Activated CD4-positive, alpha-beta T cell treated with anti-CD3 and anti-CD28 coated beads, Interleukin-2, amount 50 U/mL, for 1 hour (primary cell): ENCODE measurements at regions not wholly inside any gene's neighbourhood (a gene's known extent, or its start where the extent isn't known, plus 50 kb on each side); places are given as distances from the start of the nearest gene placed in this dataset.
A peak's percentile ranks its signal among the peaks of the same experiment; 100 is the strongest.
"Not testable (repeated sequence)": the region's sequence is repeated elsewhere in the genome, so short reads cannot be mapped to it uniquely, and the experiment has no call there.

Experiments
- DNase-seq: peaks from one replicate; pipeline ENCODE4 v3.0.0-alpha.2; 2020

DNA sequence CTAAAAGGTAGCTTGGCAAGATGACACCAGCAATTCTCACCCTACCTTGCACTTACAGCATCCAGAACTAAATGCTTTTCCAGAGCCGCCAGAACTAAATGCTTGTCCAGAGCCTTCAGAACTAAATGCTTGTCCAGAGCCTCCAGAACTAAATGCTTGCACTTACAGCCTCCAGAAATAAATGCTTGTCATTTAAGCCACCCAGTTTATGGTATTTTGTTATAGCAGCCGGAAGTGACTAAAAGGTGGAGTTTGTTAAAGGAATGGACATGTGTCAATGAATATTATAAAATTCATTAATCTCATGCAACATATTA, 133.5 kb downstream of the GPX5 start:
- no peak for DNase-seq

DNA sequence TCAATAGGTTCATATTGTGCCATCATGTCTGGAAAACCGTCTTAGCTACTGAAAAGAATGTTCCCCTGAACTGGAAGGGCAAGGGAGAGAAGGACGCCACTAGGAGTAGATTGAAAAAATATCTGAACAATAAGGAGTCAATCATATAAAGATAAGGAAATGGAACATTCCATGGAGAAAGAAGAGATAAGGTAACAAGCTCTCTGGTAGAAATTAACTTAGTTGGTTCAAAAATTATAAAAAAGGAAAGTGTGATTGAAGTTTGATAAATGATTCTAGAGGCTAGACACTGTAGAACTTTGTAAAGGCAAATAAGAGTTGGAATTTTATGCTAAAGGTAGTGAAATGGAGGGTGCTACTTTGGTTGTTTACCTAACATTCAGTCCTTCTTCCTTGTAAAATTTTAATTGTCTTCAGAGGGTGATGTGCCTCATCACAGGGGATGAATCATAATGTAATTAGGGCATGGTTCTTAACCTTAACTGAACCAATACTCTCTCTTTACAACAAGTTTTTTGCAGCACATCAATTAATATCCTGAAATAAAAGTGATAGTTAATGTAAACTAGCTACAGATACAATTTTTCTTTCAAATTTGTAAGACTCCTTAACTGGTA, 135.5 kb downstream of the GPX5 start:
- DNase-seq, result no peak

DNA sequence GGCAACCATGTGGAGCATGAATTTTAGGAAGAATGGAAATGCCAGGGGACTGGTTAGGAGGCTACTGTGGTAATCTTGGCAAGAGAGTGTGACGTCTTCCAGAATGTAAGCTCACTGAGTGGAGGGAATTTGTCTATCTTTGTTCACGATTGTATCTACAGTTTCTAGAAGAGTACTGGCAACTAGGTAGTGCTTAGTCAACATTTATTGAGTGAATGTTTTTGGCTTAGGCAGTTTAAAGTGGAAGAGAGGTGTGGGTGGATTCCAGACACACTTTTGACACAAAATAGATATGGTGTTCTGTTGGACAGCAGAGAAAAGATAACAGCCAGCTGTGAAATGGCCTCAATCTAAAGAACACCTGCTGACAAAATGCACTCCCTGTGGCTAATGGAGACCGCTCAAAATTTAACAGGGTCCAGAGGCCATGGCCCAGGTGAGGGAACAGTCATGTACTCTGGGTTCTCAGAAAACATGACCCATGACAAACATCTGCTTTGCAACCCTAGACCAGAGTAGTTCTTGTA, 139.3 kb downstream of the GPX5 start:
- no peak for DNase-seq

DNA sequence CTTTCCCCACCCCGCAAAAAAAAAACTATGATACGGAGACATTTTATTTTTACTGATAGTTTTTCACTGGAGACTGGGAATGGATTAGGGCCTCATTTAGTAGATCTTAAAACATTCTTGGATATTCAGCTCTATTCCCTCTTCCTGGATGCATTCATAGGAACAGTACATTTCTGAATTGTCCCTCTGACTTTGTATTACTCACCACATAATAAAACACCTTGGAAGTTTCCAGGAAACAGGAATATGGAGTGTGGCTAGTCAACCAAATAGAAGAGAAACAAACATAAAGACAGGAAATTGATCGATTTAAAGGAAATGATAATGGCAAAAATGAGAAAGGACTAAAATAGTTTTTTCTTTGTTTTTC, 147.7 kb downstream of the GPX5 start:
- no peak for DNase-seq

DNA sequence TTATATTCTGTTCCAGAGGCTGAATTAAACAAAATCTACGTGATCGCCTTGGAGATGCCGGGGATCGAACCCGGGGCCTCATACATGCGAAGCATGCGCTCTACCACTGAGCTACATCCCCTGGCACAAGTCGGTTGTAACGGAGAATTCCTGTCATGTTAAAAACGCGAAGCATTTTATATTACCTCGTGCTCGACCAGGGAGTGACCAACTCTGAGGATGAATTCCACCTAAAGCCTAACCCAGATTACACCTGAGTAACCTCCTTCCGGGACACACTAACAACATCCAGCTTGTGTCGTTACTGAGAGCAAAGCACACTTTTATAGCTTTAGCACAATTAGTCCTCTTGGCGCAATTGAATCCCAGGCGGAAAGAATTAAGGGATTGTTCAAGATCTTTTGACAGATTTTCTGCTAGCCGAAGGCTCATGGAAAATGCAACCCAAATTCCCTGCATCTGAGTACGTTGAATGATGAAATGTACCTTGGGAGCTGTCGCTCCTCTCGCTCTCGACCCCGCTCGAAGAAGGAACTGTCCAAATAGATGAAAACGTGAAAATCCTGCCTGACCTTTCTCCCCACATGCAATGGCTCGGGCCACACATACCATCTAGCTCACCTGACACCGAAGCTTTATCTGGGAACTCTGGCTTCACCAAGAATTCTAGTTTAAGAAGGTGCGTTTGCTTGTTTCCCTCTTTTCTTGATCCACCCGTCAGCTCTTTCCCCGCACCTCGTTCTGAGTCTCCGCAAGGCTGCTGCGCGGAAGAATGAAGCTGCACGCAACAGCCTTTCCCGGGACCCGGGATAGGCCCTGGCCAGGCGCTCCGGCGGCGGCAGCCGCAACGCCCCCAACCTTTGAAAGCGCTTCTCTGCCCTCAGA, 148.3 kb downstream of the GPX5 start:
- DNase-seq, result no peak

DNA sequence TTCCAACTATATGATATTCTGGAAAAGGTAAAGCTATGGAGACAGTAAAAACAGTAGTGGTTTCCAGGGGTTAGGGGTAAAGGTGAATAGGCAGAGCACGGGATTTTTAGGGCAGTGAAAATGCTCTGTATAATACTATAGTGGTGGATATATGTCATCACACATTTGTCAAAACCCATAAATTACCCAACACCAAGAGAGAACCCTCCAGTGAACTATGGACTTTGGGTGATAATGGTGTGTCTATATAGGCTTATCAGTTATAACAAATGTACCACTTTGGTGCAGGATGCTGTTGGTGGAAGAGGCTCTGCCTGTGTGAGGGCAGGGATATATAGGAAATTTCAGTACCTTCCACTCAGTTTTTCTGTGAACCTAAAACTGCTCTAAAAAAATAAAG, 149.9 kb downstream of the GPX5 start:
- DNase-seq, result no peak

DNA sequence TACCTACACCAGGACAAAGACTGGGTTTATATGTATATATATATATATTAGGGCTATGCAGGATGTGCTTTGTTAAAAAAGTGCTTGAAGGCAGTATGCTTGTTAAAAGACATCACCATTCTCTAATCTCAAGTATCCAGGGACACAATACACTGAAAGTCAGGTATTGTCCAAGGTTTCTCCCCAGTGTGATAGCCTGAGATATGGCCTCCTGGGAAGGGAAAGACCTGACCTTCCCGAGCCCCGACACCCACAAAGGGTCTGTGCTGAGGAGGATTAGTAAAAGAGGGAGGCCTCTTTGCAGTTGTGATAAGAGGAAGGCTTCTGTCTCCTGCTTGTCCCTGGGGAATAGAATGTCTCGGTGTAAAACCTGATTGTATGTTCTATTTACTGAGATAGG, 156.9 kb downstream of the GPX5 start:
- no peak for DNase-seq

DNA sequence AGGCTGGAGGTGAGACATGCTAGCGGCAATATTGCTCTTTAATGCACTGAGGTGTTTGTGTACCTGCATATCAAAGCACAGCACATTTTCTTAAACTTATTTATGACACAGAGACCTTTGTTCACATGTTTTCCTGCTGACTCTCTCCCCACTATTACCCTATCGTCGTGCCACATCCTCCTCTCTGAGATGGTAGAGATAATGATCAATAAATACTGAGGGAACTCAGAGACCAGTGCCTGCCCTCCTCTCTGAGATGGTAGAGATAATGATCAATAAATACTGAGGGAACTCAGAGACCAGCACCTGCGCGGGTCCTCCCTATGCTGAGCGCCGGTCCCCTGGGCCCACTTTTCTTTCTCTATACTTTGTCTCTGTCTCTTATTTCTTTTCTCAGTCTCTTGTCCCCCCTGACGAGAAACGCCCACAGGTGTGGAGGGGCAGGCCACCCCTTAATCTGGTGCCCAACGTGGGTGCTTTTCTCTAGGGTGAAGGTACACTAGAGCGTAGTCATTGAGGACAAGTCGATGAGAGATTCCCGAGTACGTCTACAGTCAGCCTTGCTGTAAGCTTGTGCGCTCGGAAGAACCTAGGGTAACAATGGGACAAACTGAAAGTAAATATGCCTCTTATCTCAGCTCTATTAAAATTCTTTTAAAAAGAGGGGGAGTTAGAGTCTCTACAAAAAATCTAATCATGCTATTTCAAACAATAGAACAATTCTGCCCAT, 157.4 kb downstream of the GPX5 start:
- DNase-seq, result not testable (repeated sequence)

DNA sequence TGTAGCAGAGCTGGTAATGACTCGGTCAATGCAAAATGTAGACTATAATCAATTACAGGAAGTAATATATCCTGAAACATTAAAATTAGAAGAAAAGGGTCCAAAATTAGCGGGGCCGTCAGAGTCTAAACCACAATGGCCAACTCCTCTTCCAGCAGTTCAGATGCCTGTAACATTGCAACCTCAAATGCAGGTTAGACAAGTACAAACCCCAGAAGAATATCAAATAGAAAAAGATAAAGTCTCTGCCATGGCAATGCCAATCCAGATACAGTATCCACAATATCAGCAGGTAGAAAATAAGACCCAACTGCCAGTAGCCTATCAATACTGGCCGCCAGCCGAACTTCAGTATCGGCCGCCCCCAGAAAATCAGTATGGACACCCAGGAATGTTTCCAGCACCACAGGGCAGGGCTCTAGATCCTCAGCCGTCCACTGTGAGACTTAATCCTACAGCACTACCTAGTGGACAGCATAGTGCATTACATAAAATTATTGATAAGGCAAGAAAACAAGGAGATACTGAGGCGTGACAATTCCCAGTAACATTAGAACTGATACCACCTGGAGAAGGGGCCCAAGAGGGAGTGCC, 158.4 kb downstream of the GPX5 start:
- DNase-seq, result no peak

DNA sequence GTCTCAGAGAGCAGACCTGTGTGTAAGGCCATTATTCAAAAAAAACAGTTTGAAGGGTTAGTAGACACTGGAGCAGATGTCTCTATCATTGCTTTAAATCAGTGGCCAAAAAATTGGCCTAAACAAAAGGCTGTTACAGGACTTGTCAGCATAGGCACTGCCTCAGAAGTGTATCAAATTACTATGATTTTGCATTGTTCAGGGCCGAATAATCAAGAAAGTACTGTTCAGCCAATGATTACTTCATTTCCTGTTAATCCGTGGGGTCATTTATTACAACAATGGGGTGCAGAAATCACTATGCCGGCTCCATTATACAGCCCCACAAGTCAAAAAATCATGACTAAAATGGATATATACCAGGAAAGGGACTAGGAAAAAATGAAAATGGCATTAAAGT, 160.3 kb downstream of the GPX5 start:
- DNase-seq, result not testable (repeated sequence)

DNA sequence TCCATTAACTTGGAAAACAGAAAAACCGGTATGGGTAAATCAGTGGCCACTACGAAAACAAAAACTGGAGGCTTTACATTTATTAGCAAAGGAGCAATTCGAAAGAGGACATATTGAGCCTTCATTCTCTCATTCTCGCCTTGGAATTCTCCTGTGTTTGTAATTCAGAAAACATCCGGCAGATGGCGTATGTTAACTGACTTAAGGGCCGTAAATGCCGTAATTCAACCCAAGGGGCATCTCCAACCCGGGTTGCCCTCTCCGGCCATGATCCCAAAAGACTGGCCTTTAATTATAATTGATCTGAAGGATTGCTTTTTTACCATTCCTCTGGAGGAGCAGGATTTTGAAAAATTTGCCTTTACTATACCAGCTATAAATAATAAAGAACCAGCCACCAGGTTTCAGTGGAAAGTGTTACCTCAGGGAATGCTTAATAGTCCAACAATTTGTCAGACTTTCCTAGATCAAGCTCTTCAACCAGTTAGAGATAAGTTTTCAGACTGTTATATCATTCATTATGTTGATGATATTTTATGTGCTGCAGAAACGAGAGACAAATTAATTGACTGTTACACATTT, 160.9 kb downstream of the GPX5 start:
- peak; percentile 24 for DNase-seq

DNA sequence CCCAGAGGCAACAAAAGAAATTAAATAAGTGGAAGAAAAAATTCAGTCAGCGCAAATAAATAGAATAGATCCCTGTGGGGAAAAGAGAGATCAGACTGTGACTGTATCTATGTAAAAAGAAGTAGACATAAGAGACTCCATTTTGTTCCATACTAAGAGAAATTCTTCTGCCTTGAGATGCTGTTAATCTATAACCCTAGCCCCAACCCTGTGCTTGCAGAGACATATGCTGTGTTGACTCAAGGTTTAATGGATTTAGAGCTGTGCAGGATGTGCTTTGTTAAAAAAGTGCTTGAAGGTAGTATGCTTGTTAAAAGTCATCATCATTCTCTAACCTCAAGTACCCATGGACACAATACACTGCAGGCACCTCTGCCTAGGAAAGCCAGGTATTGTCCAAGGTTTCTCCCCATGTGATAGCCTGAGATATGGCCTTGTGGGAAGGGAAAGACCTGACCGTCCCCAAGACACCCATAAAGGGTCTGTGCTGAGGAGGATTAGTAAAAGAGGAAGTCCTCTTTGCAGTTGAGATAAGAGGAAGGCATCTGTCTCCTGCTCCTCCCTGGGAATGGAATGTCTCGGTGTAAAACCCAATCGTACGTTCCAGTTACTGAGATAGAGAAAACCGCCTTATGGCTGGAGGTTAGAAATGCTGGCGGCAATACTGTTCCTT, 161.8 kb downstream of the GPX5 start:
- not testable (repeated sequence) for DNase-seq

DNA sequence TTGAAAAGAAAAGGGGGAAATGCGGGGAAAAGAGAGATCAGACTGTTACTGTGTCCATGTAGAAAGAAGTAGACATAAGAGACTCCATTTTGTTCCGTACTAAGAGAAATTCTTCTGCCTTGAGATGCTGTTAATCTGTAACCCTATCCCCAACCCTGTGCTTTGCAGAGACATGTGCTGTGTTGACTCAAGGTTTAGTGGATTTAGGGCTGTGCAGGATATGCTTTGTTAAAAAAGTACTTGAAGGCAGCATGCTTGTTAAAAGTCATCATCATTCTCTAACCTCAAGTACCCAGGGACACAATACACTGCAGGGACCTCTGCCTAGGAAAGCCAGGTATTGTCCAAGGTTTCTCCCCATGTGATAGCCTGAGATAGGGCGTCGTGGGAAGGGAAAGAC, 166.3 kb downstream of the GPX5 start:
- DNase-seq, result not testable (repeated sequence)

DNA sequence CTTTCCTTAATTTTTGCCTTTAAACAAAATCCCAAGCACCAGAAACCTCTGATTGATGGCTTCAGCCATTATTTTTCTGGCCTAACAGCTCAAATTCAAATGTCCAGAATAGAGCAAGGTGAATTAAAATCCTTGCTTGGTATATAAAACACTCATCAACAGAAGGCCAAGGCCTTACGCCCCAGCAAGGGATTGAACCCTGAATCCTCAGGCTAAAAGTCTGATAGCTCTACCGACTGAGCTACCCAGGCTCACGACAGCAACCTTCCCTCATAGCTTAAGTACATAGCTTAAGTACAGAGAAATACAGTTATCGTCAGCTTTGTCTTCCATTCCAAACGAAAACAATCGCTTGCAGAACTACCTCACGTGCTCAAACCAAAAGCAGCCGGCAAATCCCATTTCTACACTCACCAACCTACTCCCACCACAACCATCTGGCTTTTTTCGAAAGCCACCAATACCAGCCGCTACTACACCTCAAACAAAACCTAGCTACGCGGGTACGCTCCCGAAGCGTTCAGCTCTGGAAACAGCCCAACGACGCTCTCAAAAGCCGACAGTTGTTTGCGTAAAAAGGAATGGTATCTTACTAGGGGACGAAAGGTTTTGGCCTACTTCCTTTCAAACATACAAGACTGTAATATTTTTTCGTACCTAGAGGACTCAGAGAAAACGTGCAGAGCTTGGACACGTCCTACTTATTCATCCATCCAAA, 167.5 kb downstream of the GPX5 start:
- no peak for DNase-seq

DNA sequence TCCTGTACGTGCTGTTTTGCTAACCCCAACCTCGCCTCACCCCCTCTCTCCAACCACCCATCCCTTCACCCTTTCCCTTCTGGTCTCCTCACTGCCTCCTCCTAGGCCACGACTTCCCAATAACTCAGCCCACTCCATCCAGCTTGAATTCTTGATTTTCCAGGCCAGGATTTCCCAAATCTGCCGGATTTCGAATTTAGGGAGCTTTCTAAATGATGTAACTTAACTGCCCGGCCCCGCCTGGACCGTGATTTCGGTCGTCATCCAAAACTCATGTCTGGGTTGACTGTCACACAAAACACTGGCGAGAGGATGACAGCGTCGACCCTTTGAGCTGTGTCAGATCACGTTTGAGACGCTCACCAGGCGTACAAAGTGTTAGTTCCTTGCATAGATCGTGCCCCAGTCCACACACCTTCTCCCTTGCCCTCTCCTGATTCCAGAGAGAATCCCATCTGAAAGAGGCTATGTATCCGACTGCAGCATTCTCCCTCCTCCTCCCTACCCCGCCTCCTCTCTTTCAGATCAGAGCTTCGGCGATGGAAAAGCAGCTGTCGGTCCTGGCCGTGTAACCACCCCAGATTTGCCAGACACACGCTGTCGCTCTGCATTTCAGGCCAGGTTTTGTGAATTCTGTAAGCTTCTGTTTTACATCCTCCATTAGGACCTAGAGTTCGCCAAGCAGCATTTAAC, 168.2 kb downstream of the GPX5 start:
- DNase-seq, result no peak

DNA sequence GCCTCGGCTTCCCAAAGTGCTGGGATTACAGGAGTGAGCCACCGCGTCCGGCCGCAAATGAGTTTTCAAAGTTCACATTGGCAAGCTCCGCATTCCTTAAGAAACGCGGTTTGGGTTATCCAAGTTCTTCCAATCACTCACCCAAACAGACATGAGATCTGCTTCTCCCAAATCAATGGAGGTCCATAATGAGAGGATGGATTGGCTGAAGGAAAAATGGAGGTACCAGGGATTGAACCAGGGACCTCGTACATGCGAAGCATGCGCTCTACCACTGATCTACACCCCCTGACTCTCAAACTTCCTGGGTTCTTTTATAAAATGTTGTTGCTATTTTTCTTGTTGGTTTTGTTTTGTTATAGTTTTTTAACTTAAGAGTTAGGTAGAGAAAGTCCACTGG, 170.0 kb downstream of the GPX5 start:
- DNase-seq, result no peak

DNA sequence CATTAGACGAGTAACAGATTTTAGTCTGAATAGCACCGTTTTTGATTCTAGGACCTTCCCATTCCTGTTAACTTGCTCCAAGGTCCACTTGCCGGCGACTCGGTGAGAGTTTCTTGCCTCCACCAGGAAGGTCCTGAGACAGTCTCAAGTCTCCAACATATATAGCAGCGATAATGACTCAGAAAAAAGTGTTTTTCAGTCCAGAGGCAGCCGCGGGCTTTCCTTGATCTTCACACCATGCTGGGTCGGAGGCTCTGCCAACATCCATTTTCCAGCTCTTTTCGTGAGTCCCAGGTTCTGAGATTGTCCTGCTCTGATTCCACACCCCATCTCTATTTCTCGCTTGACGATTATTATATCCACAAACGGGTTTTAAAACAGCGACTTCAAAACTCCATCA, 170.5 kb downstream of the GPX5 start:
- DNase-seq, result no peak

DNA sequence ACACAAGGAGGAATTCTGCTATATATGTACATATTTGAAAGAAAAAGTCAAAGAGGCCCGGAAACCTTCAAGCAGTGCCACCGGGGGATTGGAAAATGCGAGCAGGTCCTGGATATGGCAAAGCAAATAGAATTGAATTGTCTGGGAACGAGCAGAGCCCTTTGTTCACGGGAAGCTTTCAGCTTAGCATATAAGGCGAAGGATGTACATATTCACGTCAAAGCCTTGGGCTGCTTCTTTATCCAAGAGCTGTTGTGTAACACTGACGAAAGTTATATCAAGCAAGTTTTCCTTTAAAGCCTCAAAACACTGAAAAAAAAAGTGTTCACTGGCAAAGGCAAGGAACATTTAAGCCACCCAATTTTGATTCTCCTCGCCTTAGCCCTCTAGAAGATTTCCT, 171.0 kb downstream of the GPX5 start:
- DNase-seq, result no peak

DNA sequence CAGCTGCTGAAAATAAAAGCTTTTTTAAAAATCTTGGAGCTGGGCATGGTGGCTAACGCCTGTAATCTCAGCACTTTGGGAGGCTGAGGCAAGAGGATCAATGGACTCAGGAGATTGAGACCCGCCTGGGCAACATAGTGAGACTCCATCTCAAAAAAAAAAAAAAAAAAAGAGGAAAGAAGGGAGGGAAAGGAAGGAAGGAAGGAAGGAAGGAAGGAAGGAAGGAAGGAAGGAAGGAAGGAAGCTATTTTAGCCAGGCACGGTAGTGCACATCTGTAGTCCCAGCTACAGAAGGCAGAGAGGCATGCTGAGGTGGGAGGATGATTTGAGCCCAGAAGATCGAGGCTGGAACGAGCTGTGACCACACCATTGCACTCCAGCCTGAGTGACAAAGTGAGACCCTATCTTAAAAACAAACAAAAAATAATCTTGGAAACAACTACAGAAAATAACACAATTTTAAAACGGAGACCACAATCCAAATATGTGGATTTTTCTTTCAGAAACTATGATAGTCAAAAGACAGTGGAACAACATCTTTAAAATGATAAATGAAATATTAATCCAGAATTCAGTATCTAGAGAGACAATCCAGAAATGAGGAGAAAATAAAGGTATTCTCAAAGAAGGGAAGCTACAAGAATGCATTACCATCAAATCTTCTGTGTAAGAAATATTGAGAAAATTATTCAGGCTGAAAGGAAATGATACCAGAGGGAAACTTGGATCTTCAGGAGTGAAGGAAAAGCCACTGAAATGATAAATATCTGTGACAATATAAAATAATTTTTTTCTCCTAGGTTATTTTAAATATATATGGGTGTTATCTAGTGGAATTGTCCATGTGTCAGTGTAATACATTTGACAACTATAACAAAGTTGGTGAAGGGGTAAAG, 182.0 kb downstream of the GPX5 start:
- no peak for DNase-seq
